ENCODE measurements at regions not wholly inside any gene's neighbourhood (a gene's known extent, or its start where the extent isn't known, plus 50 kb on each side); places are given as distances from the start of the nearest gene placed in this dataset.

GRCh38 chr4:111542056-111542455 is 603.2 kb upstream of the FAM241A start:
- Histone ChIP-seq H3K27me3 (no peaks in the 10 kb centered on the region), H3K9me3 (no peaks in the 10 kb centered on the region), H3K4me3 (no peak overlapping the region), H3K27ac (no peak overlapping the region), H3K4me1 (no peaks in the 10 kb centered on the region), H3K36me3 (no peaks in the 10 kb centered on the region)
- TF ChIP-seq EP300 (IDR thresholded peaks at IDR 0.05) = no peak
- no peak for TF ChIP-seq POLR2A (IDR thresholded peaks at IDR 0.05)
- no peak for TF ChIP-seq POLR2AphosphoS5 (IDR thresholded peaks at IDR 0.05)
- no peak for TF ChIP-seq CTCF (IDR thresholded peaks at IDR 0.05)
- no peak for DNase-seq (ENCODE audit: low spot score in 2 of 2)

- H3K27ac ChIP-seq = no peak overlapping the region
- H3K4me1 ChIP-seq = no peaks in the 10 kb centered on the region
- H3K4me3 ChIP-seq = no peak overlapping the region
- H3K27me3 ChIP-seq = no peaks in the 10 kb centered on the region
- DNase-seq (ENCODE audit: low spot score in 2 of 2) = no peak
- WGBS = 30% methylated on average over 2 of the region's 2 CpGs
- no peak for TF ChIP-seq POLR2A (IDR thresholded peaks at IDR 0.05)
- no peak for TF ChIP-seq CTCF (IDR thresholded peaks at IDR 0.05)
- no peak for TF ChIP-seq POLR2AphosphoS5 (IDR thresholded peaks at IDR 0.05)
- TF ChIP-seq EP300 (IDR thresholded peaks at IDR 0.05) = no peak
- H3K36me3 ChIP-seq = no peaks in the 10 kb centered on the region
- no peaks in the 10 kb centered on the region for H3K9me3 ChIP-seq
These were observed 598.4 kb upstream of the FAM241A start for GRCh38 chr4:111546881-111547280.

GRCh38 chr4:111556141-111556781 is 589.0 kb upstream of the FAM241A start:
- WGBS = 77% methylated on average over 5 of the region's 5 CpGs
- no peaks in the 10 kb centered on the region for H3K9me3 ChIP-seq
- TF ChIP-seq POLR2A (IDR thresholded peaks at IDR 0.05) = no peak
- no peak for TF ChIP-seq POLR2AphosphoS5 (IDR thresholded peaks at IDR 0.05)
- no peak for TF ChIP-seq EP300 (IDR thresholded peaks at IDR 0.05)
- TF ChIP-seq CTCF (IDR thresholded peaks at IDR 0.05) = no peak
- H3K27ac ChIP-seq = no peak overlapping the region
- H3K4me1 ChIP-seq = no peaks in the 10 kb centered on the region
- no peaks in the 10 kb centered on the region for H3K27me3 ChIP-seq
- H3K36me3 ChIP-seq = no peaks in the 10 kb centered on the region
- H3K4me3 ChIP-seq = no peak overlapping the region
- DNase-seq (ENCODE audit: low spot score in 2 of 2) = no peak

GRCh38 chr4:111556851-111557250 is 588.4 kb upstream of the FAM241A start:
- Histone ChIP-seq H3K27me3 (no peaks in the 10 kb centered on the region), H3K4me3 (no peak overlapping the region), H3K27ac (no peak overlapping the region), H3K9me3 (no peaks in the 10 kb centered on the region), H3K4me1 (no peaks in the 10 kb centered on the region), H3K36me3 (no peaks in the 10 kb centered on the region)
- no peak for TF ChIP-seq CTCF (IDR thresholded peaks at IDR 0.05)
- TF ChIP-seq POLR2AphosphoS5 (IDR thresholded peaks at IDR 0.05) = no peak
- TF ChIP-seq POLR2A (IDR thresholded peaks at IDR 0.05) = no peak
- no peak for TF ChIP-seq EP300 (IDR thresholded peaks at IDR 0.05)
- DNase-seq (ENCODE audit: low spot score in 2 of 2) = no peak
- 51% methylated on average over 1 of the region's 1 CpG for WGBS

- Histone ChIP-seq H3K9me3 (no peaks in the 10 kb centered on the region), H3K4me1 (no peaks in the 10 kb centered on the region), H3K27ac (no peak overlapping the region), H3K27me3 (no peaks in the 10 kb centered on the region), H3K36me3 (no peaks in the 10 kb centered on the region), H3K4me3 (no peak overlapping the region)
- DNase-seq (ENCODE audit: low spot score in 2 of 2) = no peak
- TF ChIP-seq POLR2A (IDR thresholded peaks at IDR 0.05) = no peak
- no peak for TF ChIP-seq CTCF (IDR thresholded peaks at IDR 0.05)
- TF ChIP-seq POLR2AphosphoS5 (IDR thresholded peaks at IDR 0.05) = no peak
- TF ChIP-seq EP300 (IDR thresholded peaks at IDR 0.05) = no peak
- 68% methylated on average over 2 of the region's 2 CpGs for WGBS
These were observed 582.4 kb upstream of the FAM241A start for GRCh38 chr4:111562826-111563225.

Measured in suprapubic skin (tissue), 4 donors.